GM19455 (cell line): ENCODE measurements at regions not wholly inside any gene's neighbourhood (a gene's known extent, or its start where the extent isn't known, plus 50 kb on each side); places are given as distances from the start of the nearest gene placed in this dataset.

ENCODE experiments used
- ATAC-seq: cut with Tn5 transposase; IDR thresholded peaks from one replicate; pipeline ENCODE4 v1.9.1; 2021; ENCODE audit not compliant: unreplicated experiment

DNA sequence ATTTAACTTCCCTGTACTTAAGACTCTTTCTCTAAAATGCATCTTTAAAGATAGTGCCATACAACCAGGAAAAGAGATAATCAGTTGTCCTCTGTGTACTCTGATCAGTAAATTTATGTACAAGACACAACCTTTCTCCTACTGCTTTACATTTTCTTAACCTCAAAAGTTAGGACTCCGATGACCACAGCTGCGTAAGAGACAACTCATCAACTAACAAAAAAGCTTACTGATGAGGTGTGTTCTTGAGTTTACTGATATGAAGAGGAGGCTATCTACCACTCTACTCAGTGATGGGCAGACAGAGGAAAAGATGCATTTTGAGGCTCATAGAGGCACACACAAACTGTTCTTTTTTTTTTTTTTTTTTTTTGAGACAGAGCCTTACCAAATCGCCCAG, 71.4 kb upstream of the HIF1A start:
- ATAC-seq, result no peak

DNA sequence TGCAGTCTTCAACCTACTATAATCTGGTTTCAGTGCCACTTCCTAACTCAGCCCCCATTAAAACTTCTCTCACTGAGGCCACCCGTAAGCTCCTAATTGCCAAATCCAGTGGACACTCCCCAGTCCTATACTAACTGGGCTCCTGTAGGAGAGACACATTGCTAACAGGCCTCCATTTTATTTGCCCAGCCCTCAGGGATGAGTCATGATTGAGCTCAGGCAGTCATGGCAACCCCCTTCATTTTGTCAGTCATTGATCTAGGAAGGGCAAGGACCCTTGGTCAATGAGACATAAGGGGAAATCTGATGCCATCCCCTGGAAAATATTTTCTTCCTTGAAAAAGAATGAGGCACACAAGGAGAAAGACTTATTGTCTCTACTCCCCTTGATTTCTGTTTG, 70.1 kb upstream of the HIF1A start:
- no peak for ATAC-seq

DNA sequence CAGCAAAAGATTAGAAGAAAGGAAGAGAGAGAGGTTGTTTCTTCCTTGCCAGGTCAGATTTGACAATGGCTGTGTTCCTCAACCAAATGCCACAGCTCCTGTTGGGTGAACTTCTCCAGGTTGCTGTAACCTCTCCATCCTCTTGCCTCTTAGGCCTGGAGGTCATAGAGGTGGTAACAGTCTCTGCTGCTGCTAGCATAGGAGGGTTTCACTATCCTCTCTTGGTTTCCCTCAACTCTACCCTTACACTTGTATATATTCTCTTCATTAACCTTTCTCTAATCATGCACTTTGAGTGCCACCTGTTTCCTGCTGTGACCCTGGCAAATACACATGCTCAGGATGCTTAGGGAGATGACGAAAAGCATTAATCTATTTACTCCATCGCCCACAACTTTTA, 67.7 kb upstream of the HIF1A start:
- ATAC-seq, result no peak

DNA sequence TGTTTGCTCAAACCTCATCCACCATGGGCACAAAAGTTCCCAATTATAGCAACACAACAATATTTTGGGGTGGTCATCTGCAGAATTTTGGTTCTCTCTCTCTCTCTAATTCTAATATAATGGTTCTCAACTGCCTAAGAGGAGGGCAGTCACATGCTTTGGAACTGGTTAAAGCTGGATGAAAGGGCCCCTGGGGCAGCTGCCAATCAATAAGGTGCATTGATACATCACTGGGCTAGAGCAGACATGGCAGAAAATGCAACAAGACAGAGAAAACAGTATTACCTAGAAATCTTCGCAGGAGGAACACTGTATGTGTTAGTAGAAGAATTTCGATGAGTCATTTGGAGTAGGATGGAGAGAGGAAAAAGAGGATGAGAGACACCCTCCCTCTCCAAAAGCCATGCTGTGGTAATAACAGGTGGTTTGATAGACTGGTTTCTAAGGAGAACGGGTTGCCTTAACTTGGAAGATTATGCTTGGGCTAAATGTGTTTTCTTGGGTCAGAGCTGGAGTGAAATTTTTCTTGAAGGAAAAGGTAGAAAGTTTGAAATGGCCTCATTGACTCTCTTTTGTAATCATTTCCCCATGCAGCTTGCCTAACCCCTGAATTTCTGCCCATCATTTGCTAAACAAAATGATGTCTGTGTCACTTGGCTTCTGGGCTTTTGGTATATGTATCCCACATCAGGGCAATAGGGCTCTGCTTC, 67.1 kb upstream of the HIF1A start:
- ATAC-seq, result no peak

DNA sequence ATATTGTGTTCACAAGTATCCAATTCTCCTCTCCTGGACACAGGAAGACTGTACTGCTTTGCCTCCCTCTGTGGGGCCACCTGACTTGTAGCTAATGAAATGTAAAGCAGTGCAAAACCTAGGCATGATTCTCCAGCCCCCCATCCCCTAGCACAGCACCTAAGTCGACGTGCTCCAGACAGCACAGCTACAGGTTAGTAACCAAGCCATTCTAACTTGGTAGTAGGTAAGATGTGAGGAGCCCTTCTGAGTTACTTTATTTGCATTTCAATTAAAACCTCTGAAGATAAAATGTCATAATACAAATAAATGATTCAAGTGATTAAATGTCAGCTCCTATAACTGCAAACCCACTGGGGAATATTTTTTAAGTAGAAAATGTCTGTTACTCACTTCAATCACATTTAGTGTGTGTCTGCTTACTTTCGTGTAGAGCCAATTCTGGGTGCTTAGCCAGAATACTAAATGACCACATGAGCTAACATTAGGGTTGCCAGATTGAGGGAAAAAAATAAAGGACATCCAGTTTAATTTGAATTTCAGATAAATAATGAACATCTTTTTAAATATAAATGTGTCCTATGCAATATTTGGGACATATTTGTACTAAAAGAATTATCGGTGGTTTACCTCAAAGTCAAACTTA, 64.8 kb upstream of the HIF1A start:
- no peak for ATAC-seq

DNA sequence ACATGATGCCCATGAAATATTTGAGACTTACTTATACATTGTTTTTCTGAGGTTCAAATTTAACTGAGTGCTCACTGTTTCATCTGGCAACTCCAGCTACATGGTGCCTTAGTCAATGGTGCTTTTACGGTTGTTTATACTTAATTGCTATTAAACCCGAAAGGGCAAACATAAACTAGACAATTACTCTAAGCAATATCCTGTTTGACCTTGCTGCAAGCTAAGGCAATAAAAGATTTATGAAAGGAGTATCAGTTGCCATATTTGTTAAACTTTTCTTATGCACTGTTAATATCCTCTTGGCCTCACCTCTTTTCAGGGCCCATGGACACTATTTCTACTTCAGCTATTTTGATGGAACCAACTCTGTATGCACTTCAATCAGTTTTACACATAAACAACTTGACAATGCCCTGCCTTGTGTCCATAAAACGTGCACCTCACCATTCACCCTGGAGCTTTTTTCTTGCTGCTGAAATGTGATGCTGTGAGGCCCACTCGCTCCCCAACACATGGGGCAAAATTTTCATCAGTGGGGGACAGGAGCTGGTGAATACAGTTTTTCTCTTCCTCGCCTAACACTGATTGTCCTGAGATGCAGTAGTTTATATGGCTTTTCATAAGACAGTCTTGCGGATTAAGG, 64.1 kb upstream of the HIF1A start:
- no peak for ATAC-seq

DNA sequence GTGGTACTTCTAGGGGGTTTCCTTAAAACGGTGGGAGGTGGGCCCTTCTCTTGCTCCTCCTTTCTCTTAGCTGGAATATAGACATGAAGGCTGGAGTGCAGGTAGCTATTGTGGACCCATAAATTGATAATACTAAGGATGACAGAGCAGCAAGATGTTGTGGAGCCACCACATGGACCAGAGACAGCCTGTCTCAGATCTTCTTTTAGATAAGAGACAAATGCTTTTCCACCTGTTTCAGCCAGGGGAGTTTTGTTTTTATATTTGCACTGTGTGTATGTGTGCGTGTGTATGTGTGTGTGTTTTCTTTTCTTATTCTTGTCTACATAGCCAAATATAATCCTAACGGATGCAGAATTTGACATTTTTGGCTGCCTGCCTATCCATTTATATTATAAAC, 62.9 kb upstream of the HIF1A start:
- ATAC-seq, result no peak

DNA sequence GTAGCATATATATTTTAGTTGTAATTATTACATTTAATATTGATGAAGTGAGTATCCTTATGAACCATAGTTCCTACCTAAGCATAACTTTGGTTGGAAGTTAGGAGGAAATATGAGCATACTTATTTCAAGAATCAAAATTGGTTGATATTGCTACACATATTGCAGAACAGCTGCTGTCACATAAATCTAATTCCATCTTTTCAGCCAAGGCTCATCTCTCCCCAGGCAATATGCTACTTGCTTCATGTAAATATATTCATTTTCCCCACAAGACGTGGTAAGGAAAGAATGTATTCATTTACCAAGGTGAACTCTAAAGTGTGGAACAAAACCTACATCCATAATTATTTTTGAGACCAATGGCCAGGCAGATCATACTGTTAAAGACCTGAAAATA, 62.5 kb upstream of the HIF1A start:
- ATAC-seq, result no peak

DNA sequence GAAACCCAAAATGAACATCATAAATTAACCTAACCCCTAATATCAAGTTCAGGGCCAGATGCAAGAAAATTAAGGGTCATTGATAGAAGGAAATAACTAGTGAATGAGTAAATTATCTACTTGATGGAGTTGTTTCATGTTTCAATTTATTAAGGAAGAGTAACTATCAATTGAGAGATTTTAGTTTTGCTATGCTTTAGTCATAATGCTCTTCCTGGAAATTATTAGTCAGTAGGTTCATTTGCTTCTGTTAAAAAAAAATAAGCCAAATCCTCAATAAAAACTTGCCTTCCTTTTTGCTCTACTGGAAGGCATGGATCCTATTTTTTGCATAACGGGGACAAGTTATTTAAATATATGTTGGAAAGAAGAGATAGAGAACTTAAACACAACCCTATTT, 59.0 kb upstream of the HIF1A start:
- ATAC-seq, result no peak

DNA sequence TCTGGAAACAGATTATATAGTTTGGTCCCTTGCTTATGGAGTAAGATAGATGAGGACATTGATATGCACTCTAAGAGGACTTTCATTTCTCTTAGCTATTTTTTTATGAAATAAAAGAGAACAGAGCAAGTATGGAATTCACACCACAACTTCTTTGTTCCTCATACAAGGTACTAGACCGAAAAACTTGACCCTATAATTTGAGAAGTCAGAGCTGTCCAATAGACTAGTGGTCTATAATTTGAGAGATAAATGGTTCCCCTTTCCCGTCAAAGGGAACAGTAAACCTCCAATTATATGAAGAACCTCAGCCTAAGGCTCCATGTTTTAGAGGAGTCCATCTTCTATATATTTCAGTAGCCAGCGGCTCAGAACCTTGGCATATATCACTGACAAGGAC, 58.5 kb upstream of the HIF1A start:
- ATAC-seq, result no peak

DNA sequence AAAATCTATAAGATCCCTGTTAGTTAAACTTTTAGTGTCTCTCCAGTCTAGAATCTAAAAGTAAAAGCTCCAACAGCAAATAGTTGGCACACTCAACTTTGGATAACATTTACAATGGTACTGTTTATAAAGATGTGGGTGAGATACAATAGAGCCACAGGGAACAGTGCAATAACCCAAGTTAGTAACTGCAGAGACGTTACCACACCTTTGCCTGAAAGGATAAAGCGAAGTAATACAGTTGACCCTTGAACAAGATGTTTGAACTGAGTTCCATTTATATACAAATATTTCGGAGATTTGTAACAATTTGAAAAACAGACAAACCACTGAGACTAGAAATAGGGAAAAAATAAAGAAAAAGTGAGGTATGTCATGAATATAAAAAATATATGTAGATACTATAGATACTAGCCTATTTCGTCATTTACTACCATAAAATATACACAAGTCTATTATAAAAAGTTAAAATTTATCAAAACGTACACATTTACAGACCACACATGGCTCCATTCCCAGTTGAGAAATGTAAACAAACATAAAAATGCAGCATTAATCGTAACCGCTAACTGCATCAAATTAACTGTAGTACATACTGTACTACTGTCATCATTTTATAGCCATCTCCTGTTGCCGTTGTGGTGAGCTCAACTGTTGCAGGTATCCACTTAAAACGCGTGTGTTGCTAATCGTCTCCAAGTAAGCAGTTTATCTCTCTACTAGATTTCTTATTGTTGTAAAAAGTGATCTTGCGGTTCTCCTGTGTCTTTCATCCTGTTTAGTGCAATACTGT, 56.5 kb upstream of the HIF1A start:
- ATAC-seq, result no peak

DNA sequence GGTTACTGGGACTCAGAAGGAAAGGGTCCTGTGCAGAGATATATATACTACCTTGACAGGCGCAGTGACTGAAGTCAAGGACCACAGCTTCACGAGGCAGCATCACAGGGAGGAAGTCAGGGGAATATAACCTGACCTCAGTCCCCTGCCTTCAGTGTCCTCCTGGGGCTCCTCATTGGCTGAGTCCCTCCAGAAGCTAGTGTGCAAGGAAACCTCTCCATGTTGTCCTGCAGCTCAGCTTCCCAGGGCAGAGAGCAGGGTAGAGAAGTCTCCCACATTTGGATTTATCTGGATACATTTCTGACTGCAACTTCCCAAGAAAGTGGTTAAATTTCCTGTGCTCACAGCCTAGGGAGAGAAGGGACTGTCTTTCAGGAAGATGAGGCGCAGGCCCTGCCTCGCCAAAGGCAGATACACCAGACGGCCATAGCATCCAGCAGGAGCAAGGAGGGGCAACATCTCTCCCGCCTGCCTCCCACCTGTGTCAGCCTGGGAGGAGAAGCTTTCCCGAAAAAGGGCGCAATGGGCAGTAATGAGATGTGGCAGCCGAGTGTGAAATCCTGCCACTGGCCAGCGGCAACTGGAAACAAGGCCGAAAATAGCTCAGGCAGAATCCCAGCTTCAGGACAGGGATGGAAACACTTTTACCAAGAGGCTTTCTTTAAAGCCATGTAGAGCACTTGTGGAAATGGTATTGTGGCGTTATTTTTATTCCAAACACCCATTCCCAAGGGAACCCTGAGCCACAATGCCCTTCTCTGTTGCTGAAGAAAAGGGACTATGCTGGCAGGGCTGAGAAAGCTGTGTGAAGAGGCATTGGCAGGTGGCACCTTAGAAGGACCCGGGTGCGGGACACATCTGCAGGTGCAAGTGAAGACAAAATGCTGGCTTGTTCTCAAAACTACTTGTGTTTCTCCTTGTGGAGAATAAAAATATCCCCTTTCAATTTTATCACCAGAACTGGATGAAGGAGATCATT, 54.9 kb upstream of the HIF1A start:
- no peak for ATAC-seq

DNA sequence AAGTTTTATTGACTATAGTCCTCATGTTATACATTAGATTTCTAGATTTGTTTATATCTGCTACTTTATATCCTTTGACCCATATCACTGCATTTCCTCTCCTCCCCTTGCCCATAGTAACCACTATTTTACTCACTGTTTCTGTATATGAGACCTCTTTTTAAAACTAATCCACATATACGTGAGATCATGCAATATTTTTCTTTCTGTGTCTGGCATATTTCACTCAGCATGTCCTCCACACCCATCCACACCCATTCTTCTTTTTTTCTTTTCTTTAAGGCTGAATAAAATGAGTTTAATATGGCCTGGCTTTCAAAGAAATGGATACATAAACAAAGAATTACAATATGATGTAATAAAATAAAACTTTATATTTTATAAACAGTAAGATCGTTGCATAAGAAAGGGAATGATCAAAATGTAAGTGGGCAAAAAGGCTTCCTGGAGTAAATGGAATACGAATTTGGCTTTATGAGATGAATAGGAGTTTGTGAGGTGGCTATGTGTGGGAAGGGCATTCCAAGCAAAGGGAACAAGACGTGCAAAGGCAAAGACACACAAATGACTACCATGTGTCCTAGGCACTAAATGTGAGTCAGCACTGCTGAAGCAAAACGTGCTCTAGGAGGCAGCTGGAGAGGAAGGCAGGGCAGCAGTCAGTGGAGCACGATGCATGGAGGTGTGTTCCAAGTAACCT, 53.2 kb upstream of the HIF1A start:
- no peak for ATAC-seq

DNA sequence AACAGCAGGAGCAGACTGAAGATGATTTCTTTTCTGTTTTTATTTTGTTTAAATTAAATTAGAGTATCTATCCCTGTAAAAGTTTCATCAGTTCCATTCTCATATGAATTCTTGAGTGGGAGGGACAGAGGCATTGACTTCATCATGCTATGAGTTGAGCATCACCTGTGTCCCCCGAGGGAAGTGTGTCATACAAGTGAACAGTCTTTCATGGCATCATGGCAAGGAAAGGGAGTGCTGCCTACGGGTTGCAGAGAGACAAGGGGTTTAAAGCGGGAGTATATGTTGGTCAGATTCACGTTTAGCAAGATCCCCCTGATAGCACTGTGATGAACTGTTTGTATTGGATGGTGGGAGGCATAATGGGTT, 52.7 kb upstream of the HIF1A start:
- ATAC-seq, result no peak

DNA sequence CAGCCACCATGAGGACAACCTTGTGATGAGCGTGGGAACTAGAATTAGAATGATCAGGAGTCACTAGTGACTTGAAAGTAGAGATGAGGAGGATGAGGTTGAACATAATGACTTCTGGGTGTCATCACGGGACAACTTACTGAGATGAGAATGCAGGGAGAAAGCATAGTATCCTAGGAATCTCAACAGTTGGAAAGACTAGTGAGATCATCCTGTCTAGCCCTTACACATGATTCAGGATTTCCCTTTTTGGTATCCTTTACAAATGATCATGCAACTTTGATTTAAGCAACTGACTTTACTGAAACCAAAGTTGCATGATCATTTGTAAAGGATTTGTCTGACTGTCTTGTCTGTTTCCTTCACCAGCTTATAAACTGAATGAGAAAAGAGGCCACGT, 51.8 kb upstream of the HIF1A start:
- ATAC-seq, result no peak

DNA sequence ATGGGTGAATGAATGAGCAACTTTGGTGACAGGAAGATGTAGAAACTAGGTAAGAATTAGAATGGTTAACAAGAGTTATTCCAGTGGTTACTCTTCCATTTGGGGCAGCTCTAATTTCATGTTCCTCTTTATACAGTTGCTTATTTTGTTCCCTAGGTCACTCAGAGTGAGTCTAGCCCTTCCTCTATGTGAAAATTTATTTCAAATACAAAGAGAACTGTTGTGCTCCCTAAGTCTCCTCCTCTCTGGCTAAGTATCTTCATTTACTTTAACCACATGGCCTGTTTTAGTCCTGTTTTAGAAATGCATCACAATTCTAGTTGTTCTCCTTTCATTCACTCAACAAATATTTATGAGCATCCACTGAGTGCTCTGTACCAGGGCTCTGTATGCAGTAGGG, 51.1 kb upstream of the HIF1A start:
- ATAC-seq, result no peak

DNA sequence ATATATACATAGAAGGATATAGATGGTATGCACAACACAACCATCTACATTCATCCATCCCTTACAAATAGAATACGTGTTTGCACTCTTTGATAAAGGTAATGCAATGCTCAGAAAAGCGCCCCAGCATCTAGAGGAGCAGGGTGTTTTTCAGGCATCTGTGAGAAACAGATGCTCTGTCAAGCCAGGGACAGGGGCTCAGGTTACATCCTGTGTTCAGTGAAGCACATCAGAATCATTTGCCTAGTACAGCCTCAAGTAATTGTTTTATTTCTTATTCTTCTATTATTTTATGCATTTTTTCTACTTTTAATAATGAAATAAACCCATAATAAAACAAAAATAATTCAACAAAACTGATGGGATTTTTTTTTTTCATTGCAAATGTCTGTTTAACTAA, 50.5 kb upstream of the HIF1A start:
- no peak for ATAC-seq

DNA sequence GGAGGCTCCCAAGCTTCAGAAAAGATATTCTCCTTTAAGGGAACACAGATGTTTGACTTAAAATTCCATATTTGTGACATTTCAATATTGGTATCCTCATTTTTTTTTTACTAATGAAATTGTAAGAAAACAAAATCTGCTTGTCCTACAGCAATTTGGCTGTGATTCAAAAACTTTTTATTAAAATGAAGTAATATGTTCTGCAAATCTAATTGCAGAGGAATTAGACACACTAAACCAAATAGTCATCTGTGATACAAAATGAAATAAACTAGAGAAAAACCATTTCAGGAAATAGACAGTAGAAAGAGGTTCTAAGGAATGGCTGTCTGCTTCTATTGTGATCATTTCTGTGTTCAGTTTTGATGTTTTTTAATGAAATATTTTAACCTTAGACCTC, 50.1 kb upstream of the HIF1A start:
- ATAC-seq, result no peak
